ENCODE measurements at regions not wholly inside any gene's neighbourhood (a gene's known extent, or its start where the extent isn't known, plus 50 kb on each side); places are given as distances from the start of the nearest gene placed in this dataset.
A peak's percentile ranks its signal among the peaks of the same experiment; 100 is the strongest.
"Not testable (repeated sequence)": the region's sequence is repeated elsewhere in the genome, so short reads cannot be mapped to it uniquely, and the experiment has no call there.

DNA sequence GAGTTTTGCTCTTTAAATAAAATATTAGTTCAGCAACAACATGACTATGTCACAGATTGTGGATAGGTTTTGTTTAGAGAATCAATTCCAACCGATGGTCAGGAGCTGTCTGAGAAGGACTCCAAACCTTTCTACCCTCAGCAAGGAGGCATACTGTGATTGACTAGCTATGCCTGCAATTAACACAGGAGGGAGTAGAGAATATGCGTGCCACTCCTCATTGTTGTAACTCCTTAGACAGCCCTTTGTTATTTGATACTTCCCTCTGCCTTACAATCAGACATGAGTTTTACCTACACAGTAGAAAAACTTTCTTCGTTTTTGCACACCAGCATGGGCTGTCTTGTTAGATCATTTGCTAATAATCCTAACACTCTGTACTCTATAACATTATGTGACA, 796.5 kb downstream of the PRIM2 start:
- no peak overlapping the region for H2AK5ac ChIP-seq (ENCODE audit: insufficient read length, low read length)
- no peak overlapping the region for H3K14ac ChIP-seq (ENCODE audit: insufficient read depth, low read length)
- Mint-ChIP-seq H3K4me3 (no peak overlapping the region), H3K27me3 (ENCODE audit: low read depth) (no peaks in the 10 kb centered on the region), H3K4me1 (no peaks in the 10 kb centered on the region), H3K36me3 (ENCODE audit: insufficient read depth in 1 of 3, low read depth in 3 of 3) (peaks cover 0 to 10% (median 0%) of the 10 kb centered on the region in 3 experiments; a peak in 2 of 7 replicates), H3K9me3 (peaks cover 22 to 77% of the 10 kb centered on the region in 2 experiments), H3K27ac (no peak overlapping the region)
- H3T11ph ChIP-seq (ENCODE audit: low read length): no peak overlapping the region
- no peaks in the 10 kb centered on the region for H3K79me1 ChIP-seq (ENCODE audit: insufficient read depth, low read depth, low read length, poor library complexity, severe bottlenecking)
- H2BK120ac ChIP-seq (ENCODE audit: low read depth, low read length, poor library complexity, severe bottlenecking): no peak overlapping the region
- H3K27me3 ChIP-seq (ENCODE audit: insufficient read depth, low read length): no peaks in the 10 kb centered on the region
- no peak overlapping the region for H4K5ac ChIP-seq (ENCODE audit: insufficient read length, low read depth, low read length)
- H2BK15ac ChIP-seq (ENCODE audit: low read depth, low read length): no peak overlapping the region
- H4K20me1 ChIP-seq (ENCODE audit: control insufficient read depth, insufficient read depth, insufficient read length): no peaks in the 10 kb centered on the region
- no peak overlapping the region for H3K4ac ChIP-seq (ENCODE audit: low read depth, low read length)
- no peak overlapping the region for H3K56ac ChIP-seq (ENCODE audit: insufficient read length, low read depth, low read length)
- no peak overlapping the region for H3K9ac ChIP-seq (ENCODE audit: extremely low read depth, insufficient read length, low read length)
- H3K9me3 ChIP-seq (ENCODE audit: control insufficient read depth, low read depth, low read length): peaks cover 6% of the 10 kb centered on the region
- no peak overlapping the region for H3K4me2 ChIP-seq (ENCODE audit: insufficient read depth, insufficient read length, low read length)
- no peaks in the 10 kb centered on the region for H3K79me2 ChIP-seq (ENCODE audit: insufficient read depth, low read length)
- H4K8ac ChIP-seq (replicated peaks; ENCODE audit: insufficient read length, low read depth, low read length): no peak overlapping the region
- no peak overlapping the region for H4K91ac ChIP-seq (ENCODE audit: insufficient read length, low read depth, low read length)
- H2AFZ ChIP-seq (ENCODE audit: low read length): no peak overlapping the region
- no peak overlapping the region for H2BK5ac ChIP-seq (ENCODE audit: insufficient read length, low read length)
- H3K23ac ChIP-seq (ENCODE audit: insufficient read length, low read depth, low read length): no peak overlapping the region
- no peaks in the 10 kb centered on the region for H3K23me2 ChIP-seq (ENCODE audit: insufficient read length, low read depth, low read length, poor library complexity, severe bottlenecking)
- DNase-seq: no peak
- H2BK12ac ChIP-seq (ENCODE audit: insufficient read length, low read depth, low read length): no peak overlapping the region
- TF ChIP-seq, protein P1, sequence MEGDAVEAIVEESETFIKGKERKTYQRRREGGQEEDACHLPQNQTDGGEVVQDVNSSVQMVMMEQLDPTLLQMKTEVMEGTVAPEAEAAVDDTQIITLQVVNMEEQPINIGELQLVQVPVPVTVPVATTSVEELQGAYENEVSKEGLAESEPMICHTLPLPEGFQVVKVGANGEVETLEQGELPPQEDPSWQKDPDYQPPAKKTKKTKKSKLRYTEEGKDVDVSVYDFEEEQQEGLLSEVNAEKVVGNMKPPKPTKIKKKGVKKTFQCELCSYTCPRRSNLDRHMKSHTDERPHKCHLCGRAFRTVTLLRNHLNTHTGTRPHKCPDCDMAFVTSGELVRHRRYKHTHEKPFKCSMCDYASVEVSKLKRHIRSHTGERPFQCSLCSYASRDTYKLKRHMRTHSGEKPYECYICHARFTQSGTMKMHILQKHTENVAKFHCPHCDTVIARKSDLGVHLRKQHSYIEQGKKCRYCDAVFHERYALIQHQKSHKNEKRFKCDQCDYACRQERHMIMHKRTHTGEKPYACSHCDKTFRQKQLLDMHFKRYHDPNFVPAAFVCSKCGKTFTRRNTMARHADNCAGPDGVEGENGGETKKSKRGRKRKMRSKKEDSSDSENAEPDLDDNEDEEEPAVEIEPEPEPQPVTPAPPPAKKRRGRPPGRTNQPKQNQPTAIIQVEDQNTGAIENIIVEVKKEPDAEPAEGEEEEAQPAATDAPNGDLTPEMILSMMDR (conservative IDR thresholded peaks at IDR 0.05): no peak
- no peaks in the 10 kb centered on the region for H3K4me1 ChIP-seq (ENCODE audit: insufficient read depth, low read length)
- whole genome bisulfite sequencing (ENCODE audit: extremely low coverage, insufficient read length, low lambda C conversion rate): no CpG with 5 or more reads among the region's 3 CpGs
- H3K27ac ChIP-seq (ENCODE audit: insufficient read length, low read depth, low read length): no peak overlapping the region
- H3K18ac ChIP-seq (ENCODE audit: insufficient read length, low read depth, low read length): no peak overlapping the region
- no peak overlapping the region for H2BK20ac ChIP-seq (ENCODE audit: low read depth, low read length, poor library complexity, severe bottlenecking)

DNA sequence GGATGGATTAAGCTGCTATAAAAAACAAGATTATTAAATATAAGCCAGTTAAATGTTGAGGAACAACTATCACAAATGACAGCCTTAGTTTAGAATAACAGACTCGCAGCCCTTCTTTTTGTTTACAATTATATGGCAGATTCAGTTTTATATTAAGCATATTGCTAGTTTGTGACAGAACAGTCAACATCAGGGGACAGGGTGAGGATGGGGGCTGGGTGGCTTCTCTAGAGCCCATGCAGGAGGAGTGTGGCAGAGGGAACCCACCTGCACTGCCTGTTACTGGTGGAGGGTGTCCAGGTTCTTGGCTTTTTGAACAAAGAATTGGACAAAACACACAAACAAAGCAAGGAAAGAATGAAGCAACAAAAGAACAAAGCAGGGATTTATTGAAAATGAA, 799.7 kb downstream of the PRIM2 start:
- not testable (repeated sequence) for H3K27me3 ChIP-seq (ENCODE audit: insufficient read depth, low read length); H3K4me1 ChIP-seq (ENCODE audit: insufficient read depth, low read length); DNase-seq; H4K91ac ChIP-seq (ENCODE audit: insufficient read length, low read depth, low read length); H2BK15ac ChIP-seq (ENCODE audit: low read depth, low read length); H3K9ac ChIP-seq (ENCODE audit: extremely low read depth, insufficient read length, low read length); H4K20me1 ChIP-seq (ENCODE audit: control insufficient read depth, insufficient read depth, insufficient read length); H2BK5ac ChIP-seq (ENCODE audit: insufficient read length, low read length); H3K4me2 ChIP-seq (ENCODE audit: insufficient read depth, insufficient read length, low read length); H3K36me3 Mint-ChIP-seq (ENCODE audit: insufficient read depth in 1 of 3, low read depth in 3 of 3); H3K14ac ChIP-seq (ENCODE audit: insufficient read depth, low read length); H3K23ac ChIP-seq (ENCODE audit: insufficient read length, low read depth, low read length); H3K18ac ChIP-seq (ENCODE audit: insufficient read length, low read depth, low read length); H3K79me2 ChIP-seq (ENCODE audit: insufficient read depth, low read length); H2AFZ ChIP-seq (ENCODE audit: low read length); H2BK20ac ChIP-seq (ENCODE audit: low read depth, low read length, poor library complexity, severe bottlenecking); H3K27me3 Mint-ChIP-seq (ENCODE audit: low read depth); H2BK12ac ChIP-seq (ENCODE audit: insufficient read length, low read depth, low read length); H3K56ac ChIP-seq (ENCODE audit: insufficient read length, low read depth, low read length); H3K4me1 Mint-ChIP-seq; H3K79me1 ChIP-seq (ENCODE audit: insufficient read depth, low read depth, low read length, poor library complexity, severe bottlenecking); H2BK120ac ChIP-seq (ENCODE audit: low read depth, low read length, poor library complexity, severe bottlenecking); H3K4me3 Mint-ChIP-seq; H3K27ac ChIP-seq (ENCODE audit: insufficient read length, low read depth, low read length); H3K4ac ChIP-seq (ENCODE audit: low read depth, low read length); H3T11ph ChIP-seq (ENCODE audit: low read length); H4K5ac ChIP-seq (ENCODE audit: insufficient read length, low read depth, low read length); H4K8ac ChIP-seq (replicated peaks; ENCODE audit: insufficient read length, low read depth, low read length); H2AK5ac ChIP-seq (ENCODE audit: insufficient read length, low read length); H3K23me2 ChIP-seq (ENCODE audit: insufficient read length, low read depth, low read length, poor library complexity, severe bottlenecking)
- Mint-ChIP-seq H3K9me3 (peaks cover 18 to 78% of the 10 kb centered on the region in 2 experiments), H3K27ac (peak overlapping the region in 1 of 3 experiments; percentile 97; a peak in 1 of 7 replicates)
- peaks cover 12% of the 10 kb centered on the region for H3K9me3 ChIP-seq (ENCODE audit: control insufficient read depth, low read depth, low read length)
- WGBS (ENCODE audit: extremely low coverage, insufficient read length, low lambda C conversion rate): no CpG with 5 or more reads among the region's 1 CpG
